Skeletal muscle cell (primary cell): ENCODE measurements at regions not wholly inside any gene's neighbourhood (a gene's known extent, or its start where the extent isn't known, plus 50 kb on each side); places are given as distances from the start of the nearest gene placed in this dataset.

Experiments
- DNase-seq: peaks from one replicate; pipeline ENCODE4 v3.0.0-alpha.2; 2010; ENCODE audit warnings: low read depth
- H3K4me3 ChIP-seq: 2 replicates; pipeline ENCODE4 v1.5.1; 2011; ENCODE audit warnings: low read depth, mild to moderate bottlenecking, control low read depth, low read length, moderate library complexity

- DNase-seq = peak; percentile 27
- no peak overlapping the region for H3K4me3 ChIP-seq
Observed at GRCh38 chr3:64977308-64978100, 289.7 kb upstream of the ADAMTS9 start.

DNA sequence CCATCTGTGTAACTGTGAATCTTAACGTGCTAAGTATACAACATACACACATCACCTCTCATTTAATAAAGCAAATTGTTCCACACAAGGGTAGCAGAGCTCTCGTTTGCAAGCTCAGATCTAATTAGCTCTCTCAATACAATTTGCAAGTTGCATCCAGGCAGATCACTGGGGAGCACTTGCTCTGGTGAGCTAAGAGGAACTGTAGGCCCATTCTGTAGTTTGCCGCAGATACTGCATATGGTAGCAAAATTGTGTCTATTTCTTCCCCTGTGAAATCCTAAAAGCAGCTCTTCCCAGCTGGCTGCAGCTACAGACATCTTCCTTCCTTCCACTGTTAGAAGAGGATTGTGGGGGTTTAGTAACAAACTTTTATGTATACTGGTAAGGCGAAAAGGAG is 288.7 kb upstream of the ADAMTS9 start:
- no peak for DNase-seq
- no peak overlapping the region for H3K4me3 ChIP-seq

DNA sequence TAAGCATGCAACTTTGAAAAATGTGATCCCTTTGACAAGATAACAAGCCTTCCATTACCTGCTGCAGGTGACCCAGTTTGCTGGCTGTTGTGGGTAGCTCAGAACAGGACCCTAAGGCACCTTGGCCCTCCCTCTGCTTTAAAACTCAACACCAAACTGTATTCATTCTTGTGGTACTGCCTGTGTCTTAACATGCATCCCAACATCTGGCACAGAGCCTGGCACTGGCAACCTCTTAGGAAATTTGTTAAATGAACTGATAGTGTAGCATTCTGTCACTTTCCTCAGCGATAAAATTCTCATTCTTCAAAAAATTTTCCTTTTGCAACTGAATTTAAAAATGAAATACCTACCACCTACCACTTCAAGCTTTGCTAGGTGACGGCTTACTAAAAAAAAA is 287.3 kb upstream of the ADAMTS9 start:
- no peak for DNase-seq
- H3K4me3 ChIP-seq = no peak overlapping the region

DNA sequence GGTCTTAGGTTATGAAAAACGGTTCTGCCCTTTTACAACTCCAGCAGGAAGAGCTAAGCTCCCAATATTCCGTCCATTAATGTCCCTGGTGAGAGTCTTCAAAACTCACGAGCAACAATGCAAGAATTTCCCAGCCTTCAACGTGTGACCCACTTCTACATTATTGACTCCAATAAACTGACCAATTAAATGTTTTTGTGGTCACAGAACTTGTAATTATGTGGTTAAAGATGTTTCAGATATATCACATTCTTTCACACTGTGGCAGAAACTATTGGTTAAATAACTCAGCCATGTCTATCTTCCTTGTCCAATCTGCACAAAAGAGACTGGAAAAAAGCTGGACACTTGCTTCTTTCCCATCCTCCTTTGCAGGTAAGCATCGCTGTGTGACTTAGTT is 286.6 kb upstream of the ADAMTS9 start:
- no peak for DNase-seq

DNA sequence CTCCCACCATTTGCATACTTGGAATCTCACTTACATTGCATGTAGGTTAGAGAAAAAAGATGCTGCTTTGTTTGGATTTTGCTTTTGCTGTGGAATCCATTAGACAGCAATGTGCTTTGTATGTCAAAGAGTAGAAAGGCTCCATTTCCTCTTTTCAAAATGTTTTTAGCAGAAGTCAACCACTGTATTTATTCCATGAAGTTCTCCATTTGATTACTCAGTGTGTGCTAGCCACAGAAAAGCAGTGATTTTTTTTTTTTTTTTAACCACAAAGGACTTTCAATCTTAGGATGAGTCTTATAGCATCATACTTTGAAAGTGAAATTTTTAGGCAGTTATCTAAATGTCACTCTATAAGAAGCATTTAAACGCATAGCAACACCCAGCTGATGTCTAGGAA is 285.0 kb upstream of the ADAMTS9 start:
- DNase-seq = no peak
- no peak overlapping the region for H3K4me3 ChIP-seq

More for the DNA sequence above, 286.6 kb upstream of the ADAMTS9 start:
- H3K4me3 ChIP-seq = no peak overlapping the region

GRCh38 chr3:64971602-64972001 is 283.8 kb upstream of the ADAMTS9 start:
- H3K4me3 ChIP-seq = no peak overlapping the region
- no peak for DNase-seq

DNA sequence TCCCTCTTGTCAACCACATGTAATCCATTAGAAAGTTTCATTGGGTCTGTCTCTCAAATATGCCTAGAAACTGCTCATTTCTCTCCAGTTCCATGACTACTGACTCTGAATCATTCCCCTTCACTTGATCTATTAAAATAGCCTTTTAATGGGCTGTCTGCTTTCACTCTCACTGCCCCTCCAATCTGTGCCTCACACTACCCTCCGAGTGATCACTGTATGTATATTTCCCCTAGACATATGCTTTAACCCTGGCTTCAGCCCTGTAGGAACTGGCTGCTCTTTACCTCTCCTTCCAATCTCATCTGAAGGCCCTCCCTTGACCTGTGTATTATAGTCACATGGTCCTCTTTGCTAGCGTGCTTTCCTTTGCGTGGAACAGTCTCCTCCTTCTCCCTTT is 282.8 kb upstream of the ADAMTS9 start:
- no peak overlapping the region for H3K4me3 ChIP-seq
- no peak for DNase-seq

DNA sequence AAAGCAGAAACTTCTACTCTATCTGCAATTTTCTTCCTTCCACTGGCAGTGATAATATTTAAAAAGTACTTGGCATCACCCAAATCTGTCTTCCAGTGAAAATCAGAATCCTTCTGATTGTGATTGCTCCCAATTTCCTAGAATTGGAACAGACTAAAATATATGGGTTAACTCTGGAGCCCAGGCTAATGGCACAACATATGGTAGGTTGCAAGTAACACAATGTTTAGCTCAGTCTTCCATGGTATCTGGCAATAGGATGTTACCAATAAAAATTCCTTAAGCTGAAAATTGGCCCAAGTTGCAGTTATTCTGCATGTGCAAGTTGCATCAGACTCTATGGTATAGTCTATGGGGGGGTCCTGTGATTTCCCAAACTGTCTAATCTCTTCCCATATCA is 273.5 kb upstream of the ADAMTS9 start:
- H3K4me3 ChIP-seq = no peak overlapping the region
- no peak for DNase-seq

DNA sequence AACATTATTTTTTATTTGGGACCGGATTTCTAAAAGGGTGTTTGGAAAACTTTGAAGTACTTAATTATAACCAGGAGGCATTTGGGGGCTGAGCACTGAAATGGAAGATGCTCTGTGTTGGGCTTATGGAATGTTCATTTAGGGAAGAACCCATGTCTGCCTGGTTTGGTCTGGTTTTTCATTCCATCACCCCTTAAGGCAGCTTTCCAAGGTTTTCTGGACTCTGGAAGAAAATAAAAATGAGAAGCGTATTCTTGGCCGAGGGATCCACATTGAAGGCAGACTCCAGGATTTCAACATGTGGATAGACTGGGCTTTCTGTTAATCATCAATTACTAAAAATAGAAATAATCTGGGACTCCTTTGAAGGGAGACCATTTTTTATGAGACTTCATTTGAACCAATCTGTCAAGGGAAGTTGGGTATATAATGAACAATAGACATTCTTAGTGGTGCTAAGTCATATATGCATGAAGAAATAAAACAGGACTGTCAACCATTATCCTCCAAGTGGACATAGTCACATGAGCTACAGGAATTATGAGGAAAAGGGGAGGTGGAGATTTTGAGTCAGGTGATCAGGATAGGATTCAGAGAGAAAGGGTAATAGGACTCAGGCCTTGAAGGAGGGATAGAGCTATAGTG is 270.5 kb upstream of the ADAMTS9 start:
- no peak for DNase-seq
- no peak overlapping the region for H3K4me3 ChIP-seq

GRCh38 chr3:64957408-64958198 is 269.8 kb upstream of the ADAMTS9 start:
- H3K4me3 ChIP-seq = no peak overlapping the region
- peak; percentile 67 for DNase-seq

DNA sequence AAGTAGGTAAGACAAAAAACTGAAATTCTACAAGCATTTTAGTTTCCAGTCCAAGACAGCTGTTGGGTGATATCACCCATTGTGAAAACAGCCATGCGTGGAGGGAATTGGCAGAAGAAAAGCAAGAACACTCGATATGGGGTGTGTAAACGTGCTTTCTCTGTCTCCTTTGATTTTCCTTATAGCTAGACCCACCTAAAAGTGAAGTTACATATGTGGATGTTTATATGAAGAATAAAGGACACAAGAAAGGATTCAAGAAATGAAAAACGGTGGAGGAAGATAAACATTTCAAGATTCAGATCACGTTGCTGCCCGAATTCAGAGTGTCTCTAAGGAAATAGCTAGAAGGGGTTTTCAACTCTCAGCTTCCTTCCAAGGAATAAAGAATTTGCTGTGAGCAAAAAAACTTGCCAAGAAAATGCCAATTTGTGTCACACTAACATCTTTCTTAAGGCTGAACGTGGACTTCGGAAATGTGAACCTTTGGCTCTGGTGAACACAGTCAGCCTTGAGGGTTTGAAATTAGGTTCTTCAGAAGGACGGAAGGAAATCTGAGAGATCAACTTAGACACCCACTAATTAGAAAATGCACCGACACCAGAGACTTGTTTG is 269.0 kb upstream of the ADAMTS9 start:
- H3K4me3 ChIP-seq = no peak overlapping the region
- no peak for DNase-seq

- H3K4me3 ChIP-seq = no peak overlapping the region
- DNase-seq = no peak
Observed at GRCh38 chr3:64954995-64955636, 267.3 kb upstream of the ADAMTS9 start.

- no peak overlapping the region for H3K4me3 ChIP-seq
- peak; percentile 31 for DNase-seq
Observed at GRCh38 chr3:64945171-64945729, 257.4 kb upstream of the ADAMTS9 start.

DNA sequence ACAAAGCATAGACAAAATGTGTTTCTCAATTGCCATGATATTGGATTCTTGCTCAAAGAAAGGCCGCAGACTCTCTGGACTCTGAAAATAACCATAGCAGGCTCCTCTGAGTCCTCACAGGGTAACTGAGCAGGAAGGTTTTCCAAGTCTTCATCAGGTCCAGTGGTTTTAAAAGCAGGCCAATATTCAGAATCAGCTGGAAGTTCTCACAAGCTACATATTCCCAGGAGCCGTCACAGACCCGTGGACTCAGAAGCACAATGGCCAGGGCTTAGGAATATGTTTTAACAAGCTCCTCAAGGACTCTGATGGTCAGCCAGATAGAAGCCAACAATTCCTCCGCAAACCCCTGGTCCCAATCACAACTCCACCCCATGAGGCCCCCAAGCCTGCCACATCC is 256.1 kb upstream of the ADAMTS9 start:
- no peak for DNase-seq
- no peak overlapping the region for H3K4me3 ChIP-seq

DNA sequence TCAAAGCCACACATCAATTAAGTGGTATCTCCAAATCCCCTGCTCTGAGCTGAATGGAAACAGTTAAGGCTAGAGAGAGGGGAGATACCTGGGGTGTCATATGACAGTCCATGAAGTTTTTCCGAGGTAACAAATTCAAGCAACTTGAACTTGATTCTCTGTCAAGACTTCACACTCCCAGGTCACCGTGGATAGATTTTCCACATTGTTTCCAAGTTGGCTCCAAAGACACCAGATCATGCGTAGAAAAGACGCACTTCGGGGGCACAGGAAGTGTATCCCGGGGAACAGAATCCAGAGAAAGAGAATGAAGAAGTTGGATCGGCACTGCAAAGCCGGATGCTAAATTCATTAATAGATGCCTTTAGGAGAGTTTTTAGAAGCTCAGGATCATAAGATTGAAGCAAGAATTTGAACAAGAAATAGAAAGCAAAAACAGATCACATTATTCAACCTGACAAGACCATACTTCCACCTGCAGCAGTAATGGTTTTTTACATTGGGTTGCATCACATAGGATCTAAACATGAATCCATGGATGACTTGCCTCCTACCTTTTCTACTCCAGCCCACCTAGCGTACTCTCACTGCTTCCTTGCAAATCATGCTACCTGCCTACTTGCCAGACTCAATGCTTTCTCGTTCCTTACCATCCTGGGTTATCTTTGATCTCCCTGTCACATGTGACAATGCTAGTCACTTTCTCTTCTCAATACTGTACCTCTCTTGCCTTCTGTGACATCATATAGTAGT is 253.0 kb upstream of the ADAMTS9 start:
- H3K4me3 ChIP-seq = no peak overlapping the region
- DNase-seq = no peak

DNA sequence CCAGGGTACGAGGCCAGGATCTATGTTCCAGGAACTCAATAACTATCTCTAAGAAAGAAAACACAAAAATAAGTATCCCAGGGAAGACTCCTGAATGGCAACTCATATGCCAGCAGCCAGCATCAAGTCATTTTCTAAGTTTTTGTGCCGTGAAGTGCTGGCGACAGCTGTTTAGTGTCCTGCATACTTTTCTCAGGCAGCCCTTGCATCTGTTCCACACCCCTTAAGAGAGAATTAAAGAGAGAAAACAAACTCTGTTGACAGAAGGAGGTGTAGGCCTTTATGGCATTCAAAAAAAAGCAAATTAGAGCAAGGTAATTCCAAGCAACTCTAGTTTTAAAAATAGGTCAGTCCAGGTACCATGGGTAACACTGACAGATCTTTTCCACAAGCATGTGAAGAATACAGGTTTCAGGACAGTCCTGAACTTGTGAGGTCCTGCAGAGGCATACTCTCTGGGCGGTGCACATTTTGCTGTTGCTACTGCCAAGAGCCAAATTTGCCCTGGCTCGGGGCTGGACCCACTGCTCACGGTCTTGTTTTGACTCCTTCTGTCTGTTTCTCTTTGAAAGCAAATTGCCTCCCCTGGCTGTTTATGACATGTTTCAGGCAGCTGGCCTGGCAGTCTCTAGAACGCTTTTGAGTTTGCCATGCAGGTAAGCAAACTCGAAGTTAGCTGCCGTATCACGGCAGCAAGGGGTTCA is 252.1 kb upstream of the ADAMTS9 start:
- no peak overlapping the region for H3K4me3 ChIP-seq
- DNase-seq = no peak

DNA sequence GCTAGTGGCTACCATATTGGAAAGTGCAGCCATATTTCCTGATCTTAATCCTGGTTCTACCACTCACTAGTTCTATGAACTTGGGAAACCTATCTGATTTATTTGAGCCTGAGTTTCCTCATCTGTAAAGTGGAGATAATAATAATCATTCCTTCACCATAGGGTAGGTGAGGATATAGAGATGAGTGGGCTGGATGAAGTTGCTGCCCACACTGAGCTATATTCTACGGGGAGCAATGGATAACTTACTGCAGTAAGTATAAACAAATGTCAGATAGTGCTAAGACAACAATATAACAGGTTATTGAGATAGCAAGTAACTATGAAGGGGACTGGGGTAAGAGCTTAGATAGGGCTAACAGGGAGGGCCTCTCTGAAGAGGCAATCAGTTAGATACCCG is 251.5 kb upstream of the ADAMTS9 start:
- H3K4me3 ChIP-seq = no peak overlapping the region
- DNase-seq = no peak

- H3K4me3 ChIP-seq = no peak overlapping the region
- DNase-seq = no peak
Observed at GRCh38 chr3:64936556-64936955, 248.8 kb upstream of the ADAMTS9 start.
